HG03378 (cell line): ENCODE measurements at regions not wholly inside any gene's neighbourhood (a gene's known extent, or its start where the extent isn't known, plus 50 kb on each side); places are given as distances from the start of the nearest gene placed in this dataset.

Experiments used
- ATAC-seq: cut with Tn5 transposase; IDR thresholded peaks from one replicate; pipeline ENCODE4 v1.9.1; 2021; ENCODE audit warnings: mild to moderate bottlenecking, moderate library complexity; ENCODE audit not compliant: unreplicated experiment

DNA sequence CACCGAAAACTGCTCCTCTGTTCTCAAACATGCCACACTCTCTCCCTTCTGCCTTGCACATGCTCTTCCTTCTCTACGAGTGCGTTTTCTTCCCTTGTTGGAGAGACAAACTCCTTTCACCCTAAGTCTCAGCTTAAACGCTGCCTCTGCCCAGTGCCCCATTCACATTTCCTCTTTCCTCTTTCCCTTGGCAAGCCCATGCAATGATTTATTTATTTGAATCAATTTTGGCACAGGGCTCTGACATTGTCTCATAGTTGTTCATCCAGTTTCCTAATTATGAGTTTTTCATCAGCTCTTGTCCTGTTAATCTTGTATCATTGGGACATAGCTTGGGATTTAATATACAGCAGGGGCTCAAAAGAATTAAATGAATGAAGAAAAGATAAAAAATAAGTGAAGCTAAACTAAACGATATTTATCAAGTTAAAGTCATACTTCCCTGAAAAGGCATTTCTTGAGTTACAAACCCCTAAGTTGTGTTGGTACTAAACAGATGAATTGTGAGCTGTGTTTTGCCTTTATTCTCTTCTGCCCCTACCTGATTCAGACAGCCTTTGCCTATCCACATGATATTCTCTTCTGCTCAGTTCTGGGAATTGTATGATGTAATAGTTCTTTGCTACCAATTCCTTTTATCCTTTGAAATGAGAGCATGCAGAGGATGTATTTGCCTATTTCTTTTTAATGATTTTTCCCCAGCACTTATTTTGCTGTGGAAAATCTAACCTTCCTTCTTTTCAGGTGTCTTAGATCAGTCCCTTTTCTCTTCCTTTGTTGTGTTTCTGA is 704.4 kb downstream of the UTRN start:
- no peak for ATAC-seq

DNA sequence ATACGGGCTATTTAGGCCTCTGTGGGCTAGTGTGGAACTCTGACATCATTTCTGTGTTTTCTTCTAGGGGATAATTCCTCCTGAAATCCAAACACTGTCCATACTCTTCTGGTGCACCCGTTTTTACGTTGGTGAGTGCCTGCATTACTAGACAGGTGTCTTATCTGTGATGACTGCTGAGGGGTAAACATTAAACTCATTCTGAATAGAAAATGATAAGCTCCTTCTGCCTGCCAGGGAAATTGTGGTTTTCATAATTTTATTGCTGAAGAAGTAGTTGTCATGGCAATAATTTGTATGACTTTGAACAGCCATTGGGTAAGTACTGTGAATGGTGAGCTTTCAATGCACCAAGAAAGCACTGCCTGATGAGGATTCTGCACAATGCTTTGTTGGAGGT is 705.6 kb downstream of the UTRN start:
- ATAC-seq, result no peak

DNA sequence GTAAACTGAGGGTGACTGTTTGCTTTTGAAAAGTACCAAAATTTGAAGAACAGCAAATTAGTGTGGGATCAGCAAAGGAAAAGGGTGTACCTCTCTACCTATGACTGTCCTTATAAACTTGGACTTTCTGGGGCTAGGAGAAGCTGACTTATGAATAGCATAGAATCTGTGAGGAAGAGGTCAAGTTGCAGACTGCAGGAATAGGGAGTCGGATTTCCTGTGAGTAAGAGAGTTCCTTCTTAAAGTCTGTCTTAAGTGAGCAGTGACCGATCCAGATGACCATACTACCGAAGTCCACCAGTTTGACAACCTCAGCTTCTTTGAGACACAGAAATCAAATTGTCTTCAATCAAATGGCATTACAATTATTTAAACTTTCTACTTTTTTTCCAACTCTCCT is 708.7 kb downstream of the UTRN start:
- no peak for ATAC-seq

DNA sequence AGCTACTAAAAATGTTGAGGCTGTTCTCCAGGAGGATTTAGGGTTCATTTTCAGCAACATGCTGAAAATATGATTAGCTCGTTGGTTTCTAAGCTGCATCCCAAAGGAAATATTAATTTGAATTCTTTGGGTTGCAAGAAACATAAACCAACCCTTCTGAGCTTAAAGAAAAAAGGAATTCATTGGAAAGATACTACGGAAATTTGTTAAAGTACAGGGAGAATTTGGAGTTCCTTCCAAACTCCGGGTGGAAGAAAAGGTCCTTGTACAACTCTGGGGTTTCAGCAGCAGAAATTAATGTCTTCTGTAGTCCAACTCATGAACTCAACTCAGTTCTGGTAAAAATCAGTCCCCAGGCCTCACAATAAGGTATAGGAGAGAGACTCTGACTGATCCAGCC is 712.9 kb downstream of the UTRN start:
- no peak for ATAC-seq

DNA sequence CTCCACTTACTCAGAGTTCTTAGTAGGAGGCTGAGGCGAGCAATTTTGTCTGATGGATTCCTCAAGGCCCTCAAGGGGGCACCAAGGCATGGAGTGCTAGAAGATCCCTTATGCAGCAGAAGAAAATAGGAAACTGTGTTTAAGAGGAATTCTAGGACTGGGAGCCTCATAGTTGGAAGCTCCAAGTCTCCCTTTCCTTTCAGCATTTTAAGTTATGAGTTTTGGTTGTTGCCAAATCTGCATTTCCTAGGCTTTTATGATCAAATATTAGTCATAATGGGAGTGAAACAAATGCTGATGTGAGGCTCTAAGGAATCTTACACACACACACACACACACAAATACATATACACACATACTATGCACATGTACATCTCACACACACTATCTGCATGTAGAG is 714.0 kb downstream of the UTRN start:
- ATAC-seq, result no peak

DNA sequence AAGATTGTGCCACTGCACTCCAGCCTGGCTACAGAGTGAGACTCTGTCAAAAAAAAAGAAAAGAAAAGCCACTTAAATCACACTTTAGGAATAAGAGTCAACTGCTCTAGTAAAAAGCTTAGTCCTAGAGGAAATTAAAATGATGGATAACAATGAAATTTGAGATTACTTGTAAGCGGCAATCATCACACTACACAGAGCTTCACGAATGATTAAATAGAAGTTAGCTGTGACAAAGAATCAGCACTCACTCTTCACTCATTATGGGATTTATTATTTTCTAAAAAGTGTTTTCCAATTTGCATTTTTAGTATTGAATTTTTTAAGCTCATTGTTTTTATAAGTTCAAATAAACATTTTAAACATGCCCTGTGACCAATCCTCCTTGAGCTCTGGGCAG is 718.0 kb downstream of the UTRN start:
- no peak for ATAC-seq

DNA sequence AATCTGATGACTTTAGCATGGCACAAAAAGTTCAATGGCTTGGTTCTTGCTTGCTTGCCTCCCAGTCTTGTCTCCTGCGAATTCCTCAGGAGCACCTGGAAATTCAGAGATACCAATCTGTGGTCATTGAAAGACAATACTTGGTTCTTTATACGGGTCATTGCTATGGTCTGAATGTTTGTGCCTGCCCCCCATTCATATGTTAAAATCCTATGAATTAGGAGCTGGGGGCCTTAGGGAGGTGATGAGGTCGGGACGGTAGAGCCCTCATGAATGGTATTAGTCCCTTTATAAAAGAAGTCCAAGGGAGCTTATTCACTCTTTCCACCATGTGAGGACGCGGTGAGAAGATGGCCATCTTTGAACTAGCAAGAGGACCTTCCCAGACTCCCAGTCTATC is 721.8 kb downstream of the UTRN start:
- no peak for ATAC-seq

DNA sequence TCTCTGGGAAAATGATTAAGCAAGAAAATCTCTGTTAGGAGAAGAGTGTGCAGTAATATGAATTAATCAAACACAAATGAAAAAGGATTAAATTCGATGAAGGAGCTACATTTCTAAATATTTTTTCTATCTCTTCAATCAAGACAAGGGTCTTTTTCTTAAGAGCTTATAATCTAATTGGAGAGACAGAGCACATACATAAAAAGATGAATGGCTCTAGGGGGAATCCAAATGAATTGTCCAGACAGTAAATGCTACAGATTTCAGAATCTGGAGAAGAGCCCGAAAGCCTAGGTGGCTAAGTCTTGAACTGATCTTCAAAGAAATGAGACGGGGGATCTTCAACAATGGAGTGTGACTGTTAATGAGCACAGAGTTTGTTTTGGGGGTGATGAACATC is 723.6 kb downstream of the UTRN start:
- ATAC-seq, result no peak

DNA sequence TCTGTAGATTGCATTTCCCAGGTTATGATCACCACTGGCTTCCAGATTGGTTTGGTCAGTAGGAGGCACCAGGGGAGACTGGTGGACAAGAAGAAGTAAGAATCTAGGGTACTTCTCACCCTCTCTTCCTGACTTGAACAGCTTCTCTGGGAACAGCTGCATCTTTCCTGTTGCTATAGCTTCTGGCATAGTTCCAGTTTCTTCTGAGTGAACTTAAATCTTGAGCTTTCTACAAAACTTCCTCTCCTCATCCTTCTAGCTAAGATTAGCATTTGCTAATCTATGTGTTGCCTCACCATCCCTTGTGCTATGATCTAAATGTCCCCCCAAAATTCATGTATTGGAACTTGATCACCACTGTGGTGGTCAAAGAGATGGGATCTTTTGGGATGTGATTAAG is 724.6 kb downstream of the UTRN start:
- no peak for ATAC-seq

DNA sequence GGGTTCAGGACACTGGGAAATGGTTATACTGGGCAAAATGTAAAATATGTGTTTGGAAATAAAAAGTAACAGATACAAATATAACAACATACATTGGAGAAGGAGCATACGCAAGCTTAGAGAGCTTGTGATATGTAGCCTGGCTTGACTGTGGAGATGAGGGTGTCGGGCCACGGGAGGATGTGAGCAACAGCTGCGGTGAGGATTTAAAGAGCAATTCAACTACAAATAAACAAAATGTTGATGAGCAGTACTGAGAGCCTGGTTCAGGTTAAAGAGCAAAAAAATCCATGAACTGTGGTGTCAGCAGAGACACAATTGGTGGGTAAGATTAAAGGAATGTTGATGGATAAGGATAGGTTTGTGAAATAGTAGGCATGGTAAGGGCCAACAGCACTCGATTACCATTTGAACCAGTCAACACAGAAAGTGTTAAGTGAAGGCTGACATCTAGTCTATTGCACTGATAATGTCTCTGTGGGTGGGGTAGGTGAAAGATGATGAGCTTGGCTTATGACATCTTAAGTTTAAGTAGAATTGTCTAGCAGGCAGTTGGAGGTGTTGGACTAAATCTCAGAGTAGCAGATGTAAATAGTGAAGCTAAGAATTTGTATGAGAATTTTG is 723.2 kb downstream of the EPM2A start:
- no peak for ATAC-seq

DNA sequence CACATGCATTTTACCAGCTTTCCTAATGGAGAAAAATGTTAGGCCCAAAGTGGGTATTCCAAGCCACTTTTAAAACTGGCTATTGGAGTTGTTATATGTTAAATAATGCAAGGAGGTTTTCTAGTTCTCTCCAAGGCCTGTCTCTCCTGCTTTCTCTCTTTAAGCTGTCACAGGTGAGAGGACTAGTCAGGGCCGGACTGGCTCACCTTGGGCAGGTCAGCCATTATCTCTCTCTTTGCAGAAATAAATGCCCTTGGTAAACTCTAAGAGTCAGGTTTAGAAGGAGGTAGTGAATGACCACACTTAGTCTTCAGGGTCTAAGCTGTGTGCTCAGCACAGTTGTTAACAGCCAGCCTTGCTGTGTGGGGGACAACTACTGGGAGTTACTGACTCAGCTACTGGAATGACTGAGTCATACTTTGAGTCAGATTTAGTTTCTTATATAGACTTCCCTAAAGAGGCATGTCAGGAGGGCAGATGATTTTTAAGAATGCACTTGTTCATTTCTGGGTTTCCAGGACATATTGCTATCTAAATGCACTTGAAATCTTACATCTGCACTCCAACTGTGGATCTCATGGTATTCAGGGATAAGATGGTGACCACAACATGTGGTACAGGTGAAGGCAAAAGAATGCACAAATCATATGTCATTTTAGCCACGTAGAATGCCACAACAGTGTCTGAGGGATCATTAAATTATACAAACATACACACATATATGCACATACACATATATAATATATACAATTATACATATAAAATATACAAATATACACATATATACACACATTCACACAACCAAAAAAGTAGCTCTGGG is 719.4 kb downstream of the EPM2A start:
- peak; percentile 100 for ATAC-seq

DNA sequence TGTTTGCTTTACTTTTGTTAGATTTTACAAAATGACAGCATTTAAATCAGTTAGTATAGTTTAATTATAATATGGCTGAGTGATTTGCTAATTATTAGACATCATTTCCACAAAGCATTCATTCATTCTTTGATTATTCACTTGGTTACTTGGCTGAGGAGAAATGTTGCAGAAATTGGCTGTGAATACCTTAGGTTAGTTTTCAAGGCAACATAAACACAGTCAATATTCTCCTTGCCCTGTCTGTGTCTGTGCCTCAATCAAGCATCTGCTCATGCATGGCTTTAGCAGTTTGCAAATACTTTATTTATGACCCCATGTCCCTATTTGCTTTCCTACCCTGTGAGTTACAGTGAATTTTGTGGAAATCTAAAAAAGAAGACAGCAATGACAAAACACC is 718.3 kb downstream of the EPM2A start:
- no peak for ATAC-seq

DNA sequence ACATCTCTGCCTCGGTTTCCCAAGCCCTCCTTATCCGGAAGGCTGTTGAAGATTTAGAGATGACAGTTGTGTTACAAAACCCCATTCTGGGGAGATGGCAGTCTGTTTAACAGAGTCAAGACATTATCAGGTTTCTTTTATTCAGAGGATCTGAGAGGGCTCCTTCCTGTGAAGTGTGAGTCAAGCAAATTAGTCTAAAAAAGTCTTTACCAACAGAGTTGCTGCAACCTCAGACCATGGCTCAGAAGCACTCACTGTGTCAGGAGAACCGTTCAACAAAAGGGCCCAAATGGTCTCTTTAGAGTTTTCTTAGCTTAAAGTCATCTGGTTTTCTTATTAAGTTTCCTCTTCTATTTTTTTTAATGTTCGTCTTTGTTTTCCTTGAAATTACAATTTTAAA is 717.8 kb downstream of the EPM2A start:
- no peak for ATAC-seq

DNA sequence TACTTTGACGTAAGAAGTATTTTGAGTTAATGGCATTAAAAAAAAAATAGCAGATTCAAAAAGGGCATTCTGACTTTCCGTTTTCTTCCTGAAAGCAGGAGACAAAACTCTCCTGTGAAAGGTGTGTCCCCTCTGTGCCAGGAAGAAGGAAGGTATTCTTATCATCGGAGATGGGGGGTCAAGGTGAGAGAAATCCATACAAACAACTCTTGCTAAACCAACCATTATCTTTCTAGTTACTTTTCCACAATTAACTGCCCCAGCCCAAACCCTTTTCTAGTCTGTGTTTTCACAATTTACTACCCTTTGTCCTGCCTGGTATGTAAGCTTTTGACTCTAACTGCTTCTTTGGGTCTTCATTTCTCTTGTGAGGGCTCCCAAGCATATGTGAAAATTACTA is 717.3 kb downstream of the EPM2A start:
- ATAC-seq, result no peak

DNA sequence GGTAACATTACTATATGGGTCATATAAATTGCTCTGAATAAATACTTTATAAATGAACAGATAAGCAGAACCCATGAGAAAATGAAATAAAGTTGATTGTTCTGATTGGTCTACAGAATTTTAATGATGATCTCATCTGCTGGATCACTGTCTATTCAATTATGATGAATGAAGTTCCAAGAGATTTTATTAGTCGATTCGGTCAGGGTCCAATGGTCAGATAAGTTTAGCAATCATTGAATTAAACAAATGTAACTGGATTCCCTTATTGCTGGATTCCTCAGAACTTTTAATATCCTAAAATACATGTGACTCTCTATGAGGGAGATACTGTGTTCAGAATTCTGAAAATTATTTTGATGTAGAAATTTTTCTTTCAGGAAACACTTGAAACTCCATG is 715.2 kb downstream of the EPM2A start:
- no peak for ATAC-seq

DNA sequence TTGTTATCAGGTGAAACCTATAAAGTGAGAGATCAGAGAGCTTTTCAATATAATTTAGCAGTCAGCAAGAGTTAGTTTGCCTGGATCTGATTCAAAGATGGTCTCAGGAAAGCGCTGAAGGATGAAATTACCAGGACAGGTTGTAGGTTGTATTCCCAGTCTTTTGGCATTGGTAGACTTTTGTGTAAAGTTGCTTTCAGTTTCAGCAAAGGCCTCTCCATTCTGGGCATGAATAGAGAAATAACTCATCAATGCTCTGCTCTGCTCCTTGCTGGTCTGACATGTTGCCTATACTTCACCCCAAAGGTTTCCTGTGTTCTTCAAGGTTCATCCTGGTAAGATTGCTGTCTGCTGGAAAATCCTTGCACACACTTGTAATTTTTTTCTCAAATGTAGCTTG is 714.8 kb downstream of the EPM2A start:
- ATAC-seq, result no peak

DNA sequence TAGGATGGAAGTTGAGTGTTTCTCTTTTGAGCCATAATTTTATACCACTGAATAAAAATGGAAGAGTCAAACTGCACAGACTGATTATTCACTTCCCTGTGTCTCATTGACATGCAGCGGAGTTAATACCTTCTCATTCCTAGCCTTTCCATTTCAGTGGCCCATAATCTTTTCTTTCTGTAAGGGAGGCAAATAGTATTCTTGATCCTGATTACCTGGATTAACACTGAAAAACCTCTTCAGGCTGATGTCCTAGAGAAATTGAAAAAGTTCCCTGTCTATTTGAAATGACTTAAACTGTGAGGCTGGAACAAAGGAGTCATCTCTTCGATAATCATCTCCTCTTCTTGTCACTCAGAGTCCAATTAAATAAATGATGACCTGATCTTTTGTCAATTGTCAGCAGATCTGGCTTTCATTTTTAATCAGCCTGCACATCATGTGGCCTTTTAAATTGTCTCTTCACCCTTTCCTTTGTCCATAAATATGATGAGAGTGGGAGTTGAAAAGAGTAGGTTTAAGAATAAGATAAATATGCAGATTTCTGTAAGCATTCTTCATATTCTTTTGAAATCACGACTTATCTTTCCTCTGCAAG is 713.0 kb downstream of the EPM2A start:
- no peak for ATAC-seq

DNA sequence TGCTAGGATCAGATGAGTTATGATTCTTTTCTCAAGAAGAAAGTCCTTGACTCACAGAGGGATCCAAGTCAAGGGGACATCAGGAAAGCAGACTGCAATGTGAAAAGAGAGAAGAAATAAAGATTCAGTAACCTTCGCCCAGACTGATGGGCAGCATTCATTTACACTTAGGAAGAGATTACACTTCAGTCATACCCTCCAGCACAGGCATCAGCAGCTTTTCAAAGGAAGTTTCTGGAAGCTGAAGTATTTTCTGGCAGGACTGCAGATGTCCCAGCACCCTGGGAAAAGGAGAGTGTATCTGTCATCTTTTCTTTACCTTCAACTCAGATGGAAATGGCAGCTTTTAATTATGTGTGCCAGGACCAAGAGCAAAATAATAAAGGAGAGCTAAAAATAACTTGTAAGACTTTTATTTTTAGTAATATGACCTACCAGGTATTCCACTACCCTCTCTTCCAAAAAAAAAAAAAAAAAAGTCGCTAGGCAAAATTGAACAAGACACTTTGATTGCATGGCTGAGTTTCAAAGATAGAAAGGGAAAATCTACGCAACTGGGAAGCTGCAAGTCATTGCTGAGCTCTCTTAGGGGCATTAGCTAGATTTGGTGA is 712.1 kb downstream of the EPM2A start:
- ATAC-seq, result no peak

DNA sequence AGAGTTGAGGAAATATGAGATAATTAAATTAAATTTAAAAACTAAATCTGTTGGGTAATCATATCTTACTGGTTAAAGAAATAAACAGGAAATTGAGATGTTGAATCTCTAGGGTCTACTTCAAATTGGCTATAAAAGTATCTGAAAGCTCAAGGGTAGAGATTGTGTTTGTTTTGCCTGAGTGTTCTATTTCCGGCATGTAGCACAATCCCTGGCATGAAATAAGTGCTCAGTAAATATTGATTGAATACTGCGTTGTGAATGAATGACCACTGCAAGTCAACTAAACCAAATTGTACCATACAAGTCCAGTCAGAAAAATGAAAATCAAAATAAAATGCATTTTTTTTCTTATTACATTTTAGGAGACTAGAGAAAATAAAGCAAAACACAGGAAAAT is 709.8 kb downstream of the EPM2A start:
- no peak for ATAC-seq

DNA sequence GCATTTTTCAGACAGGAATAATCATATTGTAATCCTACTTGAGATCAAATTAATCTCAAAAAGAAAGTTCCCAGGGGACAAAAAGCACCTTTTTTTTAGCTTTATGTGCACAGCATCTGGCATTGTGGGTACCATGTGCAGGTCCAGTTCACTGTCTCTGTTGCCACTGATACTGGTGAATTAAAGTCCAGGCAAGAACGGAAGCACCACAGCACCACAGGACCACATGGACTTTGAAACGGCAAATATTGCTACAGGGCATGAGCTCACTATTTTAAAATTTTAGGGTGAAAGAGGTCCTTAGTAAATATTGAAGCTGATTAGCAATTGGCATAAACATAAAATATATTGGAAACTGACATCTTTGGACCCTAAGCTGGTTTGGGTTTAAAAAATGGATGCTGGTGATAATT is 709.0 kb downstream of the EPM2A start:
- ATAC-seq, result no peak

DNA sequence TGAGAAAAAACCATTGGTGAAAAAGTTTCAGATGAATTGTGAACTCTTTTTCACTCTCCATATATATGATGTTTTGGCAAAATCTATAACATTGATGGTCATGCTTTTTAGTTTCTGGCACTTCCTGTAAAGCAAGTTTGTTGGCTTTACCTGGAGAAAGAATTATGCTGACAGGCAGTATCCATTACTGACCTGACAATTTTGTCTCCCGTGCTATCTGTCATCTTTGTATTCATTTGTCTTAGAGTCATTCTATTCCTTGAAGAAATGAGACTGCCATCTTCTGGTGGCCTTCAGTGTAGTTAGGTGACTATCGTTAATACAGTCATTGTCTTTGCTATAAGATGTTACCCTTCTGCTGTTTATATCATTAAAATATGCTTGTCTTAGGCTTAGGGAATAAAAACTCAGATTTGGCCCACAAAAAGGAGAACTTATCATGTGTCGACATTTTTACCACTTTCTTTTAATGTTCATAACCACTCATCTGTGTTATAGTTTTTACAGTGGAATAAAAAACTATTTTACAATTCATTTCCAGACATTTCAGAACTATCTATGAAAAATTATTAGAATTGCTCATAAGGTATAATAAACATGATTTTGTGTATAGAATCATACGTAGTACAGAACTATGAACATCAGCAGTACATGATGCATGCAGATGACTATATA is 707.0 kb downstream of the EPM2A start:
- ATAC-seq, result peak; percentile 88
